ENCODE measurements at regions not wholly inside any gene's neighbourhood (a gene's known extent, or its start where the extent isn't known, plus 50 kb on each side); places are given as distances from the start of the nearest gene placed in this dataset.

GRCh38 chr5:143896966-143897365 is 85.0 kb downstream of the HMHB1 start:
- TF ChIP-seq CTCF (IDR thresholded peaks at IDR 0.05) (no peak), ZFX (IDR thresholded peaks at IDR 0.05; ENCODE audit: borderline replicate concordance) (no peak)

Data from 22Rv1 (cell line).